ENCODE measurements at regions not wholly inside any gene's neighbourhood (a gene's known extent, or its start where the extent isn't known, plus 50 kb on each side); places are given as distances from the start of the nearest gene placed in this dataset.

- no peaks in the 10 kb centered on the region for H3K9me3 Mint-ChIP-seq (ENCODE audit: low read depth)
- H3K4me3 Mint-ChIP-seq (ENCODE audit: low read depth): no peak overlapping the region
- no peaks in the 10 kb centered on the region for H3K27me3 Mint-ChIP-seq
- no peak for TF ChIP-seq CTCF (IDR thresholded peaks at IDR 0.05; ENCODE audit: unreplicated experiment)
- DNase-seq (ENCODE audit: low spot score, unreplicated experiment): no peak
- H3K4me1 Mint-ChIP-seq (ENCODE audit: low read depth): peaks cover 46% of the 10 kb centered on the region
- no peaks in the 10 kb centered on the region for H3K36me3 Mint-ChIP-seq (ENCODE audit: insufficient read depth)
- no peak overlapping the region for H3K27ac Mint-ChIP-seq
Observed at GRCh38 chr15:53036641-53037040, 246.5 kb upstream of the ONECUT1 start.

DNA sequence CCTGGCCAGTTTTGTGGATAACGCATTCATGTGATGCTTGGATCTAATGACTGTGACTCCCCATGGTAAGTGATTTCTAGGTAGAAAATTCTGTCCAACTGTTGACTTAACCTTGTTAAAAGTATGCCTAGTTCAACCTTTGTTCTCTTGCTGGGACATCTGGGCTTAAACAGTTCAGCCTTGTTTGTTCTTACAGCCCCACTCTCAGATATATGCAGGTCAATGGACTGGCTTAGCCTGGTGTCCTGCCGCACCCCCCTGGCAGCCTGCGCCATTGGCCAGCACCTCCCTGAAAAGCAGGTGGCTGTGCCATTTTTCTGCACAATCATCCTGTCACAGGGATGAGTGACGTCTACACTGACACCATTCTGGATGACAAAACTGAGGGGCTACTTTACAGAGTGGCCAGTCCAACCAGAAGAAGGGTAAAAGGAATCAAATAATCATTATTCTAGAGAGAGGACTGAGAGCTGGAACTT, 244.7 kb upstream of the ONECUT1 start:
- DNase-seq (ENCODE audit: low spot score, unreplicated experiment): no peak
- Mint-ChIP-seq H3K36me3 (ENCODE audit: insufficient read depth) (no peaks in the 10 kb centered on the region), H3K9me3 (ENCODE audit: low read depth) (no peaks in the 10 kb centered on the region), H3K4me3 (ENCODE audit: low read depth) (no peak overlapping the region), H3K27me3 (no peaks in the 10 kb centered on the region), H3K4me1 (ENCODE audit: low read depth) (peaks cover 51% of the 10 kb centered on the region), H3K27ac (peak overlapping the region; percentile 78)
- no peak for TF ChIP-seq CTCF (IDR thresholded peaks at IDR 0.05; ENCODE audit: unreplicated experiment)

GRCh38 chr15:53033709-53034108, 243.6 kb upstream of the ONECUT1 start:
- Mint-ChIP-seq H3K4me1 (ENCODE audit: low read depth) (peaks cover 50% of the 10 kb centered on the region), H3K27ac (no peak overlapping the region), H3K27me3 (no peaks in the 10 kb centered on the region), H3K4me3 (ENCODE audit: low read depth) (no peak overlapping the region), H3K36me3 (ENCODE audit: insufficient read depth) (no peaks in the 10 kb centered on the region), H3K9me3 (ENCODE audit: low read depth) (peaks cover 2% of the 10 kb centered on the region)
- TF ChIP-seq CTCF (IDR thresholded peaks at IDR 0.05; ENCODE audit: unreplicated experiment): no peak
- no peak for DNase-seq (ENCODE audit: low spot score, unreplicated experiment)

DNA sequence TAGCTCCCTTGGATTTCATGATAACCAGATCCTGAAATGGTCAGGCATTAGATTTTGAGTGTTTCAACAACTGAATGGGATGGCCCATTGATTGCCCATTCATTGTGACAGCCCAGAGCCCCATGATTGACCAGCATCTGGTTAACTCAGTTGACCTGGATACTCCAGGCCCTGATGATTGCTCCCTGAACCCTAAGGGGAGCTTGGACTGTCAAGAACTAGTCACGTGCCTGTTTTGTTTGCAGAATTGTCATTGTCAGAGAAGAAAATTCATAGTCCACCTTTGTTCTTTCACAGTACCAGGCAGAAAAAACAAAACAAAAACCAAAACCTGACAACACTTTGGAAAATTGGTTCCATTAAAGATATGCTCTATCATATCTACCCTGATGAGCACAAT, 241.3 kb upstream of the ONECUT1 start:
- H3K36me3 Mint-ChIP-seq (ENCODE audit: insufficient read depth): no peaks in the 10 kb centered on the region
- no peak overlapping the region for H3K27ac Mint-ChIP-seq
- H3K9me3 Mint-ChIP-seq (ENCODE audit: low read depth): peaks cover 10% of the 10 kb centered on the region
- H3K4me1 Mint-ChIP-seq (ENCODE audit: low read depth): peaks cover 30% of the 10 kb centered on the region
- H3K4me3 Mint-ChIP-seq (ENCODE audit: low read depth): no peak overlapping the region
- no peaks in the 10 kb centered on the region for H3K27me3 Mint-ChIP-seq
- no peak for TF ChIP-seq CTCF (IDR thresholded peaks at IDR 0.05; ENCODE audit: unreplicated experiment)
- DNase-seq (ENCODE audit: low spot score, unreplicated experiment): no peak

DNA sequence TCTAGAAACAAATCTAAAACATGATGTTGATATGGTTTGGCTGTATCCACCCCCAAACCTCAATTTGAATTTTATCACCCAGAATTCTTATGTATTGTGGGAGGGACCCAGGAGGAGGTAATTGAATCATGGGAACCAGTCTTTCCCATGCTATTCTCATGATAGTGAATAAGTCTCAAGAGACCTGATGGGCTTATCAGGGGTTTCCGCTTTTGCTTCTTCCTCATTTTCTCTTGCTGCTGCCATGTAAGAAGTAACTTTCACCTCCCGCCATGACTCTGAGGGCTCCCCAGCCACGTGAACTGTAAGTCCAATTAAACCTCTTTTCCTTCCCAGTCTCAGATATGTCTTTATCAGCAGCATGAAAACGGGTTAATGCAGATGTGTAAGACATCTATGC, 232.7 kb upstream of the ONECUT1 start:
- no peaks in the 10 kb centered on the region for H3K4me1 Mint-ChIP-seq (ENCODE audit: low read depth)

More for the DNA sequence above, 232.7 kb upstream of the ONECUT1 start:
- Mint-ChIP-seq H3K27me3 (no peaks in the 10 kb centered on the region), H3K4me3 (ENCODE audit: low read depth) (no peak overlapping the region), H3K9me3 (ENCODE audit: low read depth) (peaks cover 17% of the 10 kb centered on the region), H3K27ac (no peak overlapping the region), H3K36me3 (ENCODE audit: insufficient read depth) (peaks cover 3% of the 10 kb centered on the region)
- no peak for DNase-seq (ENCODE audit: low spot score, unreplicated experiment)
- no peak for TF ChIP-seq CTCF (IDR thresholded peaks at IDR 0.05; ENCODE audit: unreplicated experiment)

All from progenitor cell of endocrine pancreas (in vitro differentiated cells).